A549 (cell line): ENCODE measurements at regions not wholly inside any gene's neighbourhood (a gene's known extent, or its start where the extent isn't known, plus 50 kb on each side); places are given as distances from the start of the nearest gene placed in this dataset.

Experiments
- ATAC-seq, 2 experiments: fragments of 200-7000 bp in 1 of 2; fragments of >200 bp in 1 of 2; cut with Nextera tagmentation in 1 of 2; cut with Tn5 transposase in 1 of 2; 3 replicates each; pipeline versions ENCODE4 v1.8.0 to v1.9.1; 2018 to 2020; ENCODE audit warnings: mild to moderate bottlenecking in 1 of 2, moderate library complexity in 1 of 2
- CTCF ChIA-PET: fragments of 300-600 bp; sonication (Branson Sonifier 250); formaldehyde crosslinking; extraction: SDS; loops from one replicate; lab custom pipeline; 2021; ENCODE audit warnings: antibody characterized with exemption, inconsistent platforms; lab: Yijun Ruan, JAX
- POLR2A ChIA-PET: fragments of 350-600 bp; formaldehyde crosslinking; extraction: SDS; loops from one replicate; lab custom pipeline; 2021; ENCODE audit warnings: antibody characterized with exemption, inconsistent platforms; lab: Yijun Ruan, JAX
- DNase-seq, 2 experiments: peaks; one replicate each; pipeline versions ENCODE4 v3.0.0 to v3.0.0-alpha.2; 2011 to 2016; ENCODE audit warnings: low read depth in 1 of 2, low spot score in 1 of 2
- FAIRE-seq: peaks from 2 replicates; lab custom pipeline; 2011; peaks lifted over from hg19 to GRCh38; lab: Jason Lieb, UNC
- H3K27ac ChIP-seq, 2 experiments: fragments of >200 bp; sonication (Bioruptor Twin); formaldehyde crosslinking; 3 replicates each; pipeline ENCODE4 v1.5.1; 2016 to 2017
- H3K4me1 ChIP-seq: fragments of >200 bp; sonication (Bioruptor Twin); formaldehyde crosslinking; 3 replicates; pipeline ENCODE4 v1.6.1; 2016
- H3K4me2 ChIP-seq: fragments of >200 bp; sonication (Bioruptor Twin); formaldehyde crosslinking; 3 replicates; pipeline ENCODE4 v1.6.1; 2016
- H3K4me3 ChIP-seq: fragments of >200 bp; sonication (Bioruptor Twin); formaldehyde crosslinking; 3 replicates; pipeline ENCODE4 v1.5.1; 2016
- H3K9me3 ChIP-seq: fragments of >200 bp; sonication (Bioruptor Twin); formaldehyde crosslinking; 3 replicates; pipeline ENCODE4 v1.6.1; 2016
- CHD4 ChIP-seq: fragments of 200-600 bp; sonication (generic); IDR thresholded peaks from 2 replicates; pipeline ENCODE4 v1.6.1; 2016; ENCODE audit warnings: antibody characterized with exemption, mild to moderate bottlenecking, borderline replicate concordance
- EHF ChIP-seq: fragments of 250-450 bp; sonication (Bioruptor Pico); IDR thresholded peaks from 2 replicates; pipeline ENCODE4 v1.5.0; 2020; ENCODE audit warnings: mild to moderate bottlenecking
- EHMT2 ChIP-seq: fragments of 200-600 bp; sonication (generic); IDR thresholded peaks from 2 replicates; pipeline ENCODE4 v1.6.1; 2016; ENCODE audit warnings: antibody characterized with exemption, low read depth, mild to moderate bottlenecking, moderate library complexity
- FOSB ChIP-seq: fragments of 250-450 bp; sonication (Bioruptor Pico); IDR thresholded peaks from 2 replicates; pipeline ENCODE4 v1.5.0; 2020; ENCODE audit warnings: mild to moderate bottlenecking, moderate library complexity
- FOSL2 ChIP-seq, 2 experiments: fragments of 450-650 bp in 1 of 2; fragments of >200 bp in 1 of 2; sonication (Bioruptor Twin) in 1 of 2; formaldehyde crosslinking; IDR thresholded peaks; 2 replicates each; pipeline versions ENCODE4 v1.5.0 to v1.6.1; 2016 to 2020; ENCODE audit warnings: mild to moderate bottlenecking in 1 of 2, moderate library complexity in 1 of 2
- HDAC2 ChIP-seq: fragments of 200-600 bp; sonication (generic); IDR thresholded peaks from 2 replicates; pipeline ENCODE4 v1.6.1; 2016
- HEYL ChIP-seq: fragments of 250-450 bp; sonication (Bioruptor Pico); IDR thresholded peaks from 2 replicates; pipeline ENCODE4 v1.8.0; 2021; ENCODE audit warnings: mild to moderate bottlenecking, moderate library complexity
- KDM1A ChIP-seq: fragments of 200-600 bp; sonication (generic); IDR thresholded peaks from 2 replicates; pipeline ENCODE4 v1.6.1; 2016; ENCODE audit warnings: low read depth, mild to moderate bottlenecking
- NPAS2 ChIP-seq: fragments of 250-450 bp; sonication (Bioruptor Pico); IDR thresholded peaks from 2 replicates; pipeline ENCODE4 v1.8.0; 2022; ENCODE audit warnings: mild to moderate bottlenecking, moderate library complexity, borderline replicate concordance
- POLR2AphosphoS2 ChIP-seq: conservative IDR thresholded peaks from 2 replicates; pipeline ENCODE4 v1.6.1; 2012; ENCODE audit warnings: low read length, improper control_type of control experiment, inconsistent platforms
- RAD21 ChIP-seq, 2 experiments: fragments of >200 bp in 1 of 2; sonication (Bioruptor Twin) in 1 of 2; formaldehyde crosslinking in 1 of 2; IDR thresholded peaks in 1 of 2; conservative IDR thresholded peaks in 1 of 2; 2 replicates in 1 of 2; 3 replicates in 1 of 2; pipeline ENCODE4 v1.6.1; 2012 to 2018; ENCODE audit warnings: inconsistent platforms in 1 of 2
- SMC3 ChIP-seq: fragments of >200 bp; sonication (Bioruptor Twin); formaldehyde crosslinking; IDR thresholded peaks from 3 replicates; pipeline ENCODE4 v1.6.1; 2018; ENCODE audit warnings: inconsistent platforms
- TFCP2L1 ChIP-seq: fragments of 250-450 bp; sonication (Bioruptor Pico); IDR thresholded peaks from 2 replicates; pipeline ENCODE4 v1.5.0; 2021; ENCODE audit warnings: mild to moderate bottlenecking
- ZC3H11A ChIP-seq: fragments of 450-650 bp; IDR thresholded peaks from 2 replicates; pipeline ENCODE4 v1.6.1; 2014; ENCODE audit warnings: antibody characterized with exemption, mild to moderate bottlenecking
- WGBS: methylation state at CpG from one replicate; pipeline ENCODE4 v1.1.6; 2017; ENCODE audit errors: missing lambda C conversion rate; 5-methylcytosine and 5-hydroxymethylcytosine counted together
- TF ChIP-seq, protein P1 (sequence below): IDR thresholded peaks from 2 replicates; pipeline ENCODE4 v1.6.1; 2012
- TF ChIP-seq, protein P2 (sequence below): IDR thresholded peaks from 2 replicates; pipeline ENCODE4 v1.6.1; 2012
- TF ChIP-seq, protein P3 (sequence below): fragments of >200 bp; sonication (Bioruptor Twin); formaldehyde crosslinking; IDR thresholded peaks from 3 replicates; pipeline ENCODE4 v1.6.1; 2016
- TF ChIP-seq, protein P4 (sequence below): fragments of >200 bp; sonication (Bioruptor Twin); formaldehyde crosslinking; IDR thresholded peaks from 3 replicates; pipeline ENCODE4 v1.5.1; 2016

DNA sequence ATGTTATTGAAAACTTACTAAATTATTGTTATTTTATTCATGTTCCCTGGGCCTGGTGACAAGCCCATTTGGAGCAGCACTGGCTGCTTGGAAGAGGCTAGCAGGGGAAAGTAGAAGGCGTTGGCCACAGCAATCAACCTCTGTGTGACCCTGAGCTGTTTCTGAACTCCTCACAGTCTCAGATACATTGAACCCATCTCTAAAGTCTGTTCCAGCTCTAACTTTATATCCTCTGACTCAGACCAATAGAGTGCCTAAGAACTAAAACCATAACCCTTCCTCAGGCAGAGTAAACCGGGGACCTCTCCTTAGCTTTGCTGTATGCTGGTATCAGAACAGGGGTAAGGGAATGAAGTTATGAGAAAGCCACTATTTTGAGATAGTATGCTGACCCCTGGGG, 96.4 kb upstream of the NOL4 start:
- ATAC-seq (no peak), FAIRE-seq (no peak)
- POLR2A ChIA-PET, result no interaction called here
- H3K9me3 ChIP-seq, result no peaks in the 10 kb centered on the region
- no peak overlapping the region for H3K4me3 ChIP-seq
- H3K27ac ChIP-seq, result no peak overlapping the region
- TF ChIP-seq RAD21 (conservative IDR thresholded peaks at IDR 0.05 in 1 of 2, IDR thresholded peaks at IDR 0.05 in 1 of 2) (no peak), KDM1A (no peak), NPAS2 (CRISPR knock-in tag) (no peak), FOSB (CRISPR knock-in tag) (no peak), FOSL2 (IDR thresholded peaks at IDR 0.05) (no peak), FOSL2 (CRISPR knock-in tag; IDR thresholded peaks at IDR 0.05) (no peak), CHD4 (no peak), HDAC2 (no peak), TFCP2L1 (CRISPR knock-in tag) (no peak), EHF (no peak), EHMT2 (no peak)
- TF ChIP-seq, protein P1, sequence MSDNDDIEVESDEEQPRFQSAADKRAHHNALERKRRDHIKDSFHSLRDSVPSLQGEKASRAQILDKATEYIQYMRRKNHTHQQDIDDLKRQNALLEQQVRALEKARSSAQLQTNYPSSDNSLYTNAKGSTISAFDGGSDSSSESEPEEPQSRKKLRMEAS, result no peak
- TF ChIP-seq, protein P2, sequence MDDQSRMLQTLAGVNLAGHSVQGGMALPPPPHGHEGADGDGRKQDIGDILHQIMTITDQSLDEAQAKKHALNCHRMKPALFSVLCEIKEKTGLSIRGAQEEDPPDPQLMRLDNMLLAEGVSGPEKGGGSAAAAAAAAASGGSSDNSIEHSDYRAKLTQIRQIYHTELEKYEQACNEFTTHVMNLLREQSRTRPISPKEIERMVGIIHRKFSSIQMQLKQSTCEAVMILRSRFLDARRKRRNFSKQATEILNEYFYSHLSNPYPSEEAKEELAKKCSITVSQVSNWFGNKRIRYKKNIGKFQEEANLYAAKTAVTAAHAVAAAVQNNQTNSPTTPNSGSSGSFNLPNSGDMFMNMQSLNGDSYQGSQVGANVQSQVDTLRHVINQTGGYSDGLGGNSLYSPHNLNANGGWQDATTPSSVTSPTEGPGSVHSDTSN, result no peak
- TF ChIP-seq, all 56 proteins: peak for 0
- DNase-seq, result no peak
- CTCF ChIA-PET, result interaction anchor here (3.0 kb wide), 1 partner anchor 198 kb away, joined by 11 read pairs; no protein-coding TSS in a partner anchor
- no peaks in the 10 kb centered on the region for H3K4me1 ChIP-seq
- H3K4me2 ChIP-seq, result no peak overlapping the region
- WGBS, result 3% methylated on average over 2 of the region's 2 CpGs

DNA sequence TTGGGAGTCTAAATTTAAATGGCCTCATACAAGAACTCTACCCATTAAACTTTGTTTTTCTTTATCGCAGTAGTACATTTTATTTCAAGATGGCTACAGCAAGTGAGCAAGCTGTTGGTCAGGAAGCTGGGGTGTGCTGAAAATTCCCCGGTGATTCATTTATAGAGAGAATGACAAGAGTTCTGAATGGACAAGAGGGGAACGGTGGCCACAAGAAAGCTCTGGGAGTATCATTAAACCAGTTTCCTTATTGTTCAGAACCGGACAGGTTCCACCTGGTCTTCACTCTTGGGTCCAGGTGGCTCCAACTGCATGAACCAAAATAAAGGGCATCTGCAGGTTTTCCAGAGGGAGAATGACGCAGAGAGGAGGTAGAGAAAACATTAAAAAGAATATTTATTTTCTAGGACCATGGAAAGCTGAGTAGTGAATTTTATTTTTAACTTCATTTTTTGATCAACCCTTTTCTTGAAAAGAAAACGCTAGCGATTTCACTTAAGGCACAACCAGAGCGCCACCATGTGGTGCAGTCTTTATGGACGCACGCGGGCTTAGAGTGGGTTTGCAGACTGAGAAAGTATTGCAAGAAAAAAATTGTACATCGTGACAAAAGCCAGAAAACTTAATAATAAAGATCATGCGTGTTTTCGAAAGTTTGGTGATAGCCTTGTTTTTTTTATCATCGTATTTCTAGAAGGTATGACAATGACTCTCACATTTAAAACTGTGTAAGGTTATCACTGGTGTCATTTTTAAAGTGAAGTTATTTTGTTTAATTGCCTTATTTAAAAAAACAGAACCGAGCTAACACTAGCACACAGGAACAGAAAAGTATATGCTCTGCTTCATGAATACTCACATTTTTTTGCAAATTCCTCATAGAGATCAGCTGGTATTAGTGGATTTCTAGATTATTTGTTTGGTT, 97.9 kb upstream of the NOL4 start:
- 3% methylated on average over 16 of the region's 16 CpGs for WGBS
- CTCF ChIA-PET, result interaction anchor here (1.4 to 3.0 kb wide), 4 partner anchors 10 to 1092 kb away, joined by 3 to 11 read pairs (median 4); no protein-coding TSS in a partner anchor
- DNase-seq (peak in 1 of 2 experiments; percentile 51), FAIRE-seq (no peak), ATAC-seq (no peak)
- no peak overlapping the region for H3K4me3 ChIP-seq
- H3K4me2 ChIP-seq, result no peak overlapping the region
- no peak overlapping the region for H3K27ac ChIP-seq
- TF ChIP-seq ZC3H11A (no peak), HEYL (no peak), RAD21 (conservative IDR thresholded peaks at IDR 0.05 in 1 of 2, IDR thresholded peaks at IDR 0.05 in 1 of 2) (peak; percentile 18 to 53; a peak in 3 of 5 replicates), POLR2AphosphoS2 (no peak), SMC3 (0 out of 3 replicates have a peak, but pooled peaks have one; percentile 8)
- TF ChIP-seq, protein P3, sequence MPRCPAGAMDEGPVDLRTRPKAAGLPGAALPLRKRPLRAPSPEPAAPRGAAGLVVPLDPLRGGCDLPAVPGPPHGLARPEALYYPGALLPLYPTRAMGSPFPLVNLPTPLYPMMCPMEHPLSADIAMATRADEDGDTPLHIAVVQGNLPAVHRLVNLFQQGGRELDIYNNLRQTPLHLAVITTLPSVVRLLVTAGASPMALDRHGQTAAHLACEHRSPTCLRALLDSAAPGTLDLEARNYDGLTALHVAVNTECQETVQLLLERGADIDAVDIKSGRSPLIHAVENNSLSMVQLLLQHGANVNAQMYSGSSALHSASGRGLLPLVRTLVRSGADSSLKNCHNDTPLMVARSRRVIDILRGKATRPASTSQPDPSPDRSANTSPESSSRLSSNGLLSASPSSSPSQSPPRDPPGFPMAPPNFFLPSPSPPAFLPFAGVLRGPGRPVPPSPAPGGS, result no peak
- TF ChIP-seq, protein P4, sequence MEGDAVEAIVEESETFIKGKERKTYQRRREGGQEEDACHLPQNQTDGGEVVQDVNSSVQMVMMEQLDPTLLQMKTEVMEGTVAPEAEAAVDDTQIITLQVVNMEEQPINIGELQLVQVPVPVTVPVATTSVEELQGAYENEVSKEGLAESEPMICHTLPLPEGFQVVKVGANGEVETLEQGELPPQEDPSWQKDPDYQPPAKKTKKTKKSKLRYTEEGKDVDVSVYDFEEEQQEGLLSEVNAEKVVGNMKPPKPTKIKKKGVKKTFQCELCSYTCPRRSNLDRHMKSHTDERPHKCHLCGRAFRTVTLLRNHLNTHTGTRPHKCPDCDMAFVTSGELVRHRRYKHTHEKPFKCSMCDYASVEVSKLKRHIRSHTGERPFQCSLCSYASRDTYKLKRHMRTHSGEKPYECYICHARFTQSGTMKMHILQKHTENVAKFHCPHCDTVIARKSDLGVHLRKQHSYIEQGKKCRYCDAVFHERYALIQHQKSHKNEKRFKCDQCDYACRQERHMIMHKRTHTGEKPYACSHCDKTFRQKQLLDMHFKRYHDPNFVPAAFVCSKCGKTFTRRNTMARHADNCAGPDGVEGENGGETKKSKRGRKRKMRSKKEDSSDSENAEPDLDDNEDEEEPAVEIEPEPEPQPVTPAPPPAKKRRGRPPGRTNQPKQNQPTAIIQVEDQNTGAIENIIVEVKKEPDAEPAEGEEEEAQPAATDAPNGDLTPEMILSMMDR, result peak; percentile 29; the same call in 2 of the 3 replicates
- H3K9me3 ChIP-seq, result no peaks in the 10 kb centered on the region
- POLR2A ChIA-PET, result no interaction called here
- no peaks in the 10 kb centered on the region for H3K4me1 ChIP-seq
